NCI-H2196 treated with DMSO at 0.1 percent for 48 hours (cell line): ENCODE measurements at regions not wholly inside any gene's neighbourhood (a gene's known extent, or its start where the extent isn't known, plus 50 kb on each side); places are given as distances from the start of the nearest gene placed in this dataset.
A peak's percentile ranks its signal among the peaks of the same experiment; 100 is the strongest.
"Not testable (repeated sequence)": the region's sequence is repeated elsewhere in the genome, so short reads cannot be mapped to it uniquely, and the experiment has no call there.

Source experiments
- DNase-seq: peaks from one replicate; lab custom pipeline; 2025; ENCODE audit not compliant: unreplicated experiment; lab: John Stamatoyannopoulos, UW

- no peak for DNase-seq
These were observed 307.9 kb downstream of the PDCD6IP start for GRCh38 chr3:34106379-34106778.

GRCh38 chr3:34106879-34107278, 308.4 kb downstream of the PDCD6IP start:
- DNase-seq, result peak; percentile 7

- DNase-seq, result no peak
These were observed 309.2 kb downstream of the PDCD6IP start for GRCh38 chr3:34107669-34108068.

GRCh38 chr3:34109021-34109420, 310.6 kb downstream of the PDCD6IP start:
- DNase-seq, result no peak

- DNase-seq, result no peak
These were observed 311.4 kb downstream of the PDCD6IP start for GRCh38 chr3:34109846-34110245.

GRCh38 chr3:34111361-34111760, 312.9 kb downstream of the PDCD6IP start:
- no peak for DNase-seq

- DNase-seq, result not testable (repeated sequence)
These were observed 313.8 kb downstream of the PDCD6IP start for GRCh38 chr3:34112261-34112660.

GRCh38 chr3:34131091-34131490, 332.7 kb downstream of the PDCD6IP start:
- no peak for DNase-seq

- DNase-seq, result no peak
These were observed 333.8 kb downstream of the PDCD6IP start for GRCh38 chr3:34132069-34132692.

GRCh38 chr3:34139566-34139965, 341.1 kb downstream of the PDCD6IP start:
- no peak for DNase-seq

GRCh38 chr3:34140616-34141015, 342.2 kb downstream of the PDCD6IP start:
- DNase-seq, result no peak

- no peak for DNase-seq
These were observed 343.5 kb downstream of the PDCD6IP start for GRCh38 chr3:34141841-34142337.

GRCh38 chr3:34145796-34146195, 347.4 kb downstream of the PDCD6IP start:
- DNase-seq, result no peak

- DNase-seq, result no peak
These were observed 348.2 kb downstream of the PDCD6IP start for GRCh38 chr3:34146596-34146995.

- no peak for DNase-seq
These were observed 352.6 kb downstream of the PDCD6IP start for GRCh38 chr3:34150992-34151391.

- no peak for DNase-seq
These were observed 354.2 kb downstream of the PDCD6IP start for GRCh38 chr3:34152656-34153055.

GRCh38 chr3:34155108-34155507, 356.7 kb downstream of the PDCD6IP start:
- DNase-seq, result no peak

GRCh38 chr3:34155666-34156065, 357.2 kb downstream of the PDCD6IP start:
- no peak for DNase-seq

- no peak for DNase-seq
These were observed 359.1 kb downstream of the PDCD6IP start for GRCh38 chr3:34157491-34157890.

GRCh38 chr3:34159613-34160420, 361.4 kb downstream of the PDCD6IP start:
- no peak for DNase-seq

- not testable (repeated sequence) for DNase-seq
These were observed 371.2 kb downstream of the PDCD6IP start for GRCh38 chr3:34169636-34170035.

- no peak for DNase-seq
These were observed 376.3 kb downstream of the PDCD6IP start for GRCh38 chr3:34174740-34175139.
